Mammary epithelial cell (primary cell): ENCODE measurements at regions not wholly inside any gene's neighbourhood (a gene's known extent, or its start where the extent isn't known, plus 50 kb on each side); places are given as distances from the start of the nearest gene placed in this dataset.

Source experiments
- EZH2 ChIP-seq: IDR thresholded peaks from 2 replicates; pipeline ENCODE4 v1.6.1; 2012; ENCODE audit warnings: low read length, inconsistent platforms, borderline replicate concordance
- TF ChIP-seq, protein P1 (sequence below), 2 donors: IDR thresholded peaks in 1 of 2; conservative IDR thresholded peaks in 1 of 2; 2 replicates each; pipeline ENCODE4 v1.5.1; 2011 to 2012; ENCODE audit warnings: inconsistent platforms in 2 of 2, low read length in 2 of 2, mild to moderate bottlenecking in 2 of 2, control low read depth in 1 of 2, low read depth in 1 of 2; ENCODE audit not compliant: insufficient read depth in 1 of 2; ENCODE audit errors: extremely low read depth in 1 of 2

- TF ChIP-seq, protein P1, sequence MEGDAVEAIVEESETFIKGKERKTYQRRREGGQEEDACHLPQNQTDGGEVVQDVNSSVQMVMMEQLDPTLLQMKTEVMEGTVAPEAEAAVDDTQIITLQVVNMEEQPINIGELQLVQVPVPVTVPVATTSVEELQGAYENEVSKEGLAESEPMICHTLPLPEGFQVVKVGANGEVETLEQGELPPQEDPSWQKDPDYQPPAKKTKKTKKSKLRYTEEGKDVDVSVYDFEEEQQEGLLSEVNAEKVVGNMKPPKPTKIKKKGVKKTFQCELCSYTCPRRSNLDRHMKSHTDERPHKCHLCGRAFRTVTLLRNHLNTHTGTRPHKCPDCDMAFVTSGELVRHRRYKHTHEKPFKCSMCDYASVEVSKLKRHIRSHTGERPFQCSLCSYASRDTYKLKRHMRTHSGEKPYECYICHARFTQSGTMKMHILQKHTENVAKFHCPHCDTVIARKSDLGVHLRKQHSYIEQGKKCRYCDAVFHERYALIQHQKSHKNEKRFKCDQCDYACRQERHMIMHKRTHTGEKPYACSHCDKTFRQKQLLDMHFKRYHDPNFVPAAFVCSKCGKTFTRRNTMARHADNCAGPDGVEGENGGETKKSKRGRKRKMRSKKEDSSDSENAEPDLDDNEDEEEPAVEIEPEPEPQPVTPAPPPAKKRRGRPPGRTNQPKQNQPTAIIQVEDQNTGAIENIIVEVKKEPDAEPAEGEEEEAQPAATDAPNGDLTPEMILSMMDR (conservative IDR thresholded peaks at IDR 0.05 in 1 of 2, IDR thresholded peaks at IDR 0.05 in 1 of 2; ENCODE audit: extremely low read depth in 1 of 2, insufficient read depth in 1 of 2, low read depth in 1 of 2, low read length in 2 of 2), result no peak
- TF ChIP-seq EZH2, result no peak
Measured at GRCh38 chr5:124103671-124104070, 591.7 kb downstream of the CSNK1G3 start.
